Brain microvascular endothelial cell (primary cell): ENCODE measurements at regions not wholly inside any gene's neighbourhood (a gene's known extent, or its start where the extent isn't known, plus 50 kb on each side); places are given as distances from the start of the nearest gene placed in this dataset.

Experiments used
- DNase-seq: peaks from one replicate; pipeline ENCODE4 v3.0.0-alpha.2; 2020
- H3K27ac ChIP-seq: fragments of 250-450 bp; sonication (Bioruptor Pico); 2 replicates; pipeline ENCODE4 v1.5.1; 2020; ENCODE audit warnings: mild to moderate bottlenecking, moderate library complexity
- H3K27me3 ChIP-seq: fragments of 250-450 bp; sonication (Bioruptor Pico); replicated peaks from 2 replicates; pipeline ENCODE4 v1.5.1; 2020; ENCODE audit warnings: mild to moderate bottlenecking
- H3K36me3 ChIP-seq: fragments of 250-450 bp; sonication (Bioruptor Pico); replicated peaks from 2 replicates; pipeline ENCODE4 v1.5.1; 2020; ENCODE audit warnings: mild to moderate bottlenecking
- H3K4me3 ChIP-seq: 2 replicates; pipeline ENCODE4 v1.5.1; 2011; ENCODE audit warnings: low read depth, mild to moderate bottlenecking, control low read depth, low read length, moderate library complexity
- CTCF ChIP-seq: IDR thresholded peaks from 2 replicates; pipeline ENCODE4 v1.5.1; 2011; ENCODE audit warnings: low read depth, mild to moderate bottlenecking, moderate library complexity, low read length, control low read depth, inconsistent platforms; ENCODE audit errors: missing control alignments
- in situ Hi-C: cut with HindIII; loops from 2 replicates; pipeline ENCODE4 v1.10.0; 2017; ENCODE audit warnings: low sequenced_read_pairs, low pct_ligation_motif_present

- no peaks in the 10 kb centered on the region for H3K27me3 ChIP-seq
- in situ Hi-C loops, result no loop called here
- no peak for DNase-seq
- H3K4me3 ChIP-seq, result no peak overlapping the region
- no peaks in the 10 kb centered on the region for H3K36me3 ChIP-seq
- H3K27ac ChIP-seq, result no peak overlapping the region
- TF ChIP-seq CTCF, result no peak
These were observed 51.4 kb upstream of the TMCC3 start for GRCh38 chr12:94701711-94702110.

- TF ChIP-seq CTCF, result no peak
- no peak overlapping the region for H3K4me3 ChIP-seq
These were observed 50.3 kb upstream of the TMCC3 start for GRCh38 chr12:94700662-94701061.

More at GRCh38 chr12:94700662-94701061, 50.3 kb upstream of the TMCC3 start:
- no peak overlapping the region for H3K27ac ChIP-seq
- no peak for DNase-seq
- in situ Hi-C loops, result no loop called here
- no peaks in the 10 kb centered on the region for H3K27me3 ChIP-seq
- H3K36me3 ChIP-seq, result no peaks in the 10 kb centered on the region
